Neural cell (in vitro differentiated cells): ENCODE measurements at regions not wholly inside any gene's neighbourhood (a gene's known extent, or its start where the extent isn't known, plus 50 kb on each side); places are given as distances from the start of the nearest gene placed in this dataset.

Experiments used
- H2AFZ ChIP-seq: fragments of 200-600, 300-800 bp; sonication (generic), shearing (Covaris generic); 2 replicates; pipeline ENCODE4 v1.6.0; 2014; ENCODE audit warnings: low read depth, mild to moderate bottlenecking, antibody characterized with exemption, low read length, moderate library complexity
- H3F3A ChIP-seq: fragments of 200-600 bp; shearing (Covaris generic); 2 replicates; pipeline ENCODE4 v1.6.1; 2016; ENCODE audit warnings: mild to moderate bottlenecking, moderate library complexity, mixed read lengths, antibody characterized with exemption, low read length; ENCODE audit not compliant: insufficient read depth, poor library complexity, severe bottlenecking
- H3K27ac ChIP-seq: fragments of 200-600, 300-800 bp; sonication (generic), shearing (Covaris generic); 2 replicates; pipeline ENCODE4 v1.5.1; 2014; ENCODE audit warnings: mild to moderate bottlenecking, low read length, moderate library complexity
- H3K27me3 ChIP-seq: fragments of 300-800, 200-600 bp; sonication (generic), shearing (Covaris generic); 2 replicates; pipeline ENCODE4 v1.6.0; 2014; ENCODE audit warnings: mild to moderate bottlenecking, low read depth, low read length, moderate library complexity; ENCODE audit not compliant: insufficient read depth
- H3K36me3 ChIP-seq: fragments of 300-800, 200-600 bp; sonication (generic), shearing (Covaris generic); 2 replicates; pipeline ENCODE4 v1.5.1; 2014; ENCODE audit warnings: mild to moderate bottlenecking, antibody characterized with exemption, low read length, moderate library complexity; ENCODE audit not compliant: insufficient read depth
- H3K4me2 ChIP-seq: fragments of 300-800, 200-600 bp; sonication (generic), shearing (Covaris generic); 2 replicates; pipeline ENCODE4 v1.6.0; 2014; ENCODE audit warnings: mild to moderate bottlenecking, low read length
- H3K4me3 ChIP-seq: fragments of 300-800, 200-600 bp; sonication (generic), shearing (Covaris generic); 2 replicates; pipeline ENCODE4 v1.5.1; 2014; ENCODE audit warnings: mild to moderate bottlenecking, low read length, moderate library complexity
- H3K79me2 ChIP-seq: fragments of 200-600 bp; shearing (Covaris generic); replicated peaks from 2 replicates; pipeline ENCODE4 v1.6.0; 2014; ENCODE audit warnings: mild to moderate bottlenecking, low read length, moderate library complexity; ENCODE audit not compliant: insufficient read depth
- H3K9ac ChIP-seq: fragments of 300-800, 200-600 bp; sonication (generic), shearing (Covaris generic); 2 replicates; pipeline ENCODE4 v1.6.1; 2016; ENCODE audit warnings: mild to moderate bottlenecking, low read length, mixed read lengths
- H3K9me2 ChIP-seq: fragments of 200-600 bp; shearing (Covaris generic); 2 replicates; pipeline ENCODE4 v1.6.1; 2016; ENCODE audit warnings: mild to moderate bottlenecking, low read length, mixed read lengths; ENCODE audit not compliant: insufficient read depth
- H3K9me3 ChIP-seq: fragments of 200-600, 300-800 bp; sonication (generic), shearing (Covaris generic); 2 replicates; pipeline ENCODE4 v1.6.1; 2016; ENCODE audit warnings: mild to moderate bottlenecking, mixed run types, low read length, moderate library complexity, mixed read lengths
- H4K20me1 ChIP-seq: fragments of 200-600 bp; shearing (Covaris generic); 2 replicates; pipeline ENCODE4 v1.6.1; 2016; ENCODE audit warnings: mild to moderate bottlenecking, mixed run types; ENCODE audit not compliant: insufficient read depth
- CTCF ChIP-seq: fragments of 450-650 bp; IDR thresholded peaks from 2 replicates; pipeline ENCODE4 v1.5.1; 2014; ENCODE audit warnings: antibody characterized with exemption, mild to moderate bottlenecking, moderate library complexity; ENCODE audit not compliant: poor library complexity, severe bottlenecking
- EP300 ChIP-seq: fragments of 450-650 bp; conservative IDR thresholded peaks from 2 replicates; pipeline ENCODE4 v1.6.1; 2014; ENCODE audit warnings: antibody characterized with exemption, mild to moderate bottlenecking, moderate library complexity; ENCODE audit not compliant: poor library complexity, severe bottlenecking
- EZH2 ChIP-seq: fragments of 200-600, 300-800 bp; shearing (Covaris generic), sonication (generic); IDR thresholded peaks from 2 replicates; pipeline ENCODE4 v1.6.1; 2014; ENCODE audit warnings: antibody characterized with exemption, low read length, borderline replicate concordance, mild to moderate bottlenecking; ENCODE audit not compliant: insufficient read depth, poor library complexity, severe bottlenecking
- MXI1 ChIP-seq: fragments of 450-650 bp; conservative IDR thresholded peaks from 2 replicates; pipeline ENCODE4 v1.6.1; 2014; ENCODE audit warnings: antibody characterized with exemption, mild to moderate bottlenecking; ENCODE audit not compliant: poor library complexity, severe bottlenecking
- POLR2AphosphoS5 ChIP-seq: IDR thresholded peaks from 2 replicates; pipeline ENCODE4 v1.6.1; 2012
- RAD21 ChIP-seq: fragments of 450-650 bp; conservative IDR thresholded peaks from 2 replicates; pipeline ENCODE4 v1.6.1; 2014; ENCODE audit warnings: antibody characterized with exemption, mild to moderate bottlenecking, moderate library complexity
- REST ChIP-seq: IDR thresholded peaks from 2 replicates; pipeline ENCODE4 v1.6.1; 2012; ENCODE audit warnings: borderline replicate concordance
- SMC3 ChIP-seq: fragments of 450-650 bp; conservative IDR thresholded peaks from 2 replicates; pipeline ENCODE4 v1.6.1; 2014; ENCODE audit warnings: antibody characterized with exemption, mild to moderate bottlenecking, moderate library complexity; ENCODE audit not compliant: poor library complexity
- TAF1 ChIP-seq: IDR thresholded peaks from 2 replicates; pipeline ENCODE4 v1.6.1; 2012; ENCODE audit warnings: low read depth

GRCh38 chr15:92244703-92245102, 149.0 kb upstream of the ST8SIA2 start:
- Histone ChIP-seq H3K27me3 (no peaks in the 10 kb centered on the region), H3F3A (no peaks in the 10 kb centered on the region), H3K9ac (no peak overlapping the region), H3K9me3 (no peaks in the 10 kb centered on the region), H3K27ac (no peak overlapping the region), H4K20me1 (no peaks in the 10 kb centered on the region), H2AFZ (no peak overlapping the region), H3K4me2 (no peak overlapping the region), H3K79me2 (no peaks in the 10 kb centered on the region), H3K36me3 (no peaks in the 10 kb centered on the region), H3K4me3 (no peak overlapping the region), H3K9me2 (no peaks in the 10 kb centered on the region)
- TF ChIP-seq RAD21 (no peak), EZH2 (no peak), REST (no peak), EP300 (no peak), TAF1 (no peak), MXI1 (no peak), SMC3 (no peak), POLR2AphosphoS5 (no peak), CTCF (no peak)

GRCh38 chr15:92247649-92248242, 145.9 kb upstream of the ST8SIA2 start:
- no peak overlapping the region for H3K27ac ChIP-seq
- H2AFZ ChIP-seq: no peak overlapping the region
- no peak overlapping the region for H3K9ac ChIP-seq
- no peak overlapping the region for H3K4me3 ChIP-seq
- H3K4me2 ChIP-seq: no peak overlapping the region
- TF ChIP-seq REST (no peak), POLR2AphosphoS5 (no peak), SMC3 (no peak), MXI1 (no peak), CTCF (no peak), EZH2 (no peak), TAF1 (no peak), RAD21 (no peak), EP300 (no peak)
- no peaks in the 10 kb centered on the region for H3K79me2 ChIP-seq
- H3K9me3 ChIP-seq: no peaks in the 10 kb centered on the region
- H4K20me1 ChIP-seq: no peaks in the 10 kb centered on the region
- H3K27me3 ChIP-seq: no peaks in the 10 kb centered on the region
- H3K36me3 ChIP-seq: no peaks in the 10 kb centered on the region
- no peaks in the 10 kb centered on the region for H3K9me2 ChIP-seq
- no peaks in the 10 kb centered on the region for H3F3A ChIP-seq
